HEK293 (cell line): ENCODE measurements at regions not wholly inside any gene's neighbourhood (a gene's known extent, or its start where the extent isn't known, plus 50 kb on each side); places are given as distances from the start of the nearest gene placed in this dataset.

Experiments
- CTCF ChIA-PET: fragments of 350-600 bp; formaldehyde crosslinking; extraction: SDS; loops from one replicate; lab custom pipeline; 2021; ENCODE audit warnings: antibody characterized with exemption; lab: Yijun Ruan, JAX
- POLR2A ChIA-PET: fragments of 300-600 bp; formaldehyde crosslinking; extraction: SDS; loops from one replicate; lab custom pipeline; 2020; ENCODE audit warnings: antibody characterized with exemption, inconsistent platforms; lab: Yijun Ruan, JAX
- H3K27ac ChIP-seq: fragments of 200-500 bp; sonication (Bioruptor generic); 2 replicates; pipeline ENCODE4 v1.5.1; 2014; ENCODE audit warnings: low read depth, low read length, control low read depth, inconsistent platforms; ENCODE audit errors: extremely low read depth
- H3K36me3 ChIP-seq, 2 experiments: fragments of 200-500 bp in 1 of 2; sonication (Bioruptor generic) in 1 of 2; 1 replicate in 1 of 2; 2 replicates in 1 of 2; pipeline ENCODE4 v1.5.1; 2014 to 2017; ENCODE audit warnings: inconsistent platforms in 2 of 2, low read length in 2 of 2; ENCODE audit not compliant: control insufficient read depth in 2 of 2, insufficient read depth in 1 of 2
- H3K4me1 ChIP-seq: fragments of 200-500 bp; sonication (Bioruptor generic); 2 replicates; pipeline ENCODE4 v1.5.1; 2014; ENCODE audit warnings: mild to moderate bottlenecking, low read length, inconsistent platforms; ENCODE audit not compliant: control insufficient read depth, insufficient read depth
- H3K4me3 ChIP-seq: 2 replicates; pipeline ENCODE4 v1.5.1; 2011; ENCODE audit warnings: low read depth, mild to moderate bottlenecking, control low read depth, low read length, moderate library complexity
- H3K9me3 ChIP-seq: fragments of 200-500 bp; sonication (Bioruptor generic); 2 replicates; pipeline ENCODE4 v1.5.1; 2014; ENCODE audit warnings: low read depth, low read length, inconsistent platforms; ENCODE audit not compliant: control insufficient read depth, insufficient read depth
- GLI4 ChIP-seq: fragments of 450-650 bp; formaldehyde crosslinking; IDR thresholded peaks from 2 replicates; pipeline ENCODE4 v1.5.1; 2016; ENCODE audit warnings: missing biosample characterization, missing genetic modification characterization
- ZNF174 ChIP-seq: fragments of 450-650 bp; formaldehyde crosslinking; IDR thresholded peaks from 2 replicates; pipeline ENCODE4 v1.5.0; 2017; ENCODE audit warnings: missing biosample characterization, mild to moderate bottlenecking, missing genetic modification characterization
- ZNF19 ChIP-seq: fragments of 450-650 bp; formaldehyde crosslinking; IDR thresholded peaks from 2 replicates; pipeline ENCODE4; 2016; ENCODE audit warnings: missing biosample characterization, missing genetic modification characterization, low read depth
- ZNF221 ChIP-seq: fragments of 450-650 bp; formaldehyde crosslinking; IDR thresholded peaks from 2 replicates; pipeline ENCODE4 v1.5.1; 2017; ENCODE audit warnings: missing biosample characterization, missing genetic modification characterization, borderline replicate concordance
- ZNF248 ChIP-seq: fragments of 450-650 bp; formaldehyde crosslinking; IDR thresholded peaks from 2 replicates; pipeline ENCODE4 v1.5.1; 2017; ENCODE audit warnings: missing biosample characterization, missing genetic modification characterization
- ZNF391 ChIP-seq: fragments of 450-650 bp; formaldehyde crosslinking; IDR thresholded peaks from 2 replicates; pipeline ENCODE4 v1.5.1; 2016; ENCODE audit warnings: low read depth, missing biosample characterization, missing genetic modification characterization, borderline replicate concordance
- ZNF404 ChIP-seq: fragments of 450-650 bp; formaldehyde crosslinking; IDR thresholded peaks from 2 replicates; pipeline ENCODE4 v1.5.1; 2017; ENCODE audit warnings: missing biosample characterization, missing genetic modification characterization
- ZNF549 ChIP-seq: fragments of 450-650 bp; IDR thresholded peaks from 2 replicates; pipeline ENCODE4 v1.5.1; 2018; ENCODE audit warnings: missing biosample characterization, missing genetic modification characterization, mild to moderate bottlenecking, inconsistent platforms, moderate library complexity
- ZNF623 ChIP-seq: fragments of 450-650 bp; formaldehyde crosslinking; IDR thresholded peaks from 2 replicates; pipeline ENCODE4 v1.5.1; 2016; ENCODE audit warnings: missing biosample characterization, missing genetic modification characterization
- ZNF658 ChIP-seq: fragments of 450-650 bp; formaldehyde crosslinking; IDR thresholded peaks from 2 replicates; pipeline ENCODE4; 2016; ENCODE audit warnings: missing biosample characterization, missing genetic modification characterization
- ZNF664 ChIP-seq: fragments of 450-650 bp; formaldehyde crosslinking; IDR thresholded peaks from 2 replicates; pipeline ENCODE4 v1.5.1; 2016; ENCODE audit warnings: missing biosample characterization, missing genetic modification characterization
- ZNF76 ChIP-seq: fragments of 450-650 bp; formaldehyde crosslinking; IDR thresholded peaks from 2 replicates; pipeline ENCODE4; 2016; ENCODE audit warnings: low read depth, missing biosample characterization, missing genetic modification characterization, borderline replicate concordance
- ZNF830 ChIP-seq: fragments of 450-650 bp; IDR thresholded peaks from 2 replicates; pipeline ENCODE4 v1.5.0; 2018; ENCODE audit warnings: missing biosample characterization, missing genetic modification characterization, low read depth, mild to moderate bottlenecking, moderate library complexity
- TF ChIP-seq, protein P1 (sequence below): fragments of 450-650 bp; formaldehyde crosslinking; IDR thresholded peaks from 2 replicates; pipeline ENCODE4 v1.5.1; 2016; ENCODE audit warnings: missing biosample characterization, missing genetic modification characterization
- TF ChIP-seq, protein P2 (sequence below): fragments of 450-650 bp; formaldehyde crosslinking; IDR thresholded peaks from 2 replicates; pipeline ENCODE4 v1.5.1; 2017; ENCODE audit warnings: missing biosample characterization, missing genetic modification characterization
- TF ChIP-seq, protein P3 (sequence below): fragments of 450-650 bp; IDR thresholded peaks from 2 replicates; pipeline ENCODE4 v1.5.1; 2018; ENCODE audit warnings: missing biosample characterization, mild to moderate bottlenecking, missing genetic modification characterization
- TF ChIP-seq, protein P4 (sequence below): fragments of 450-650 bp; formaldehyde crosslinking; IDR thresholded peaks from 2 replicates; pipeline ENCODE4 v1.5.1; 2016; ENCODE audit warnings: missing biosample characterization, missing genetic modification characterization, borderline replicate concordance
- TF ChIP-seq, protein P5 (sequence below): fragments of 450-650 bp; formaldehyde crosslinking; IDR thresholded peaks from 2 replicates; pipeline ENCODE4 v1.5.1; 2016; ENCODE audit warnings: missing biosample characterization, missing genetic modification characterization
- TF ChIP-seq, protein P6 (sequence below): fragments of 450-650 bp; formaldehyde crosslinking; IDR thresholded peaks from 2 replicates; pipeline ENCODE4 v1.5.1; 2016; ENCODE audit warnings: missing biosample characterization, missing genetic modification characterization, low read depth
- TF ChIP-seq, protein P7 (sequence below): fragments of 450-650 bp; formaldehyde crosslinking; IDR thresholded peaks from 2 replicates; pipeline ENCODE4 v1.5.1; 2016; ENCODE audit warnings: missing biosample characterization, missing genetic modification characterization, low read depth

DNA sequence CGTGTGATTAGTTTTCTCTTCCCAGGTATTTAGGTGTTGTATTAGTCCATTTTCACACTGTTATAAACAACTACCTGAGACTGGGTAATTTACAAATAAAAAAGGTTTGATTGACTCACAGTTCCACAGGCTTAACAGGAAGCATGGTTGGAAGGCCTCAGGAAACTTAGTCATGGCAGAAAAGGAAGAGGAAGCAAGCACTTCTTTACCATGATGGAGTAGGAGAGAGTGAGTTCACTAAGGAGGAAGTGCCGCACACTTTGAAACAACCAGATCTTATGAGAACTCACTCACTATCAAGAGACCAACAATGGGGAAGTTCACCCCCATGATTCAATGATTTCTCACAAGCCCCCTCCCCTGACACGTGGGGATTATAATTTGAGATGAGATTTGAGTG is 1343.7 kb upstream of the GOT2 start:
- Histone ChIP-seq H3K4me1 (no peaks in the 10 kb centered on the region), H3K36me3 (no peaks in the 10 kb centered on the region), H3K4me3 (no peak overlapping the region), H3K27ac (no peak overlapping the region), H3K9me3 (no peaks in the 10 kb centered on the region)
- TF ChIP-seq ZNF664 (tag by site-specific recombination) (no peak), ZNF830 (tag by site-specific recombination) (no peak), ZNF19 (tag by site-specific recombination) (no peak), ZNF623 (no peak), ZNF404 (tag by site-specific recombination) (no peak), ZNF76 (tag by site-specific recombination) (no peak), ZNF658 (tag by site-specific recombination) (no peak), ZNF549 (tag by site-specific recombination) (no peak), ZNF391 (no peak), ZNF174 (no peak), ZNF248 (tag by site-specific recombination) (no peak), GLI4 (tag by site-specific recombination) (no peak), ZNF221 (tag by site-specific recombination) (no peak)
- TF ChIP-seq, protein P1, sequence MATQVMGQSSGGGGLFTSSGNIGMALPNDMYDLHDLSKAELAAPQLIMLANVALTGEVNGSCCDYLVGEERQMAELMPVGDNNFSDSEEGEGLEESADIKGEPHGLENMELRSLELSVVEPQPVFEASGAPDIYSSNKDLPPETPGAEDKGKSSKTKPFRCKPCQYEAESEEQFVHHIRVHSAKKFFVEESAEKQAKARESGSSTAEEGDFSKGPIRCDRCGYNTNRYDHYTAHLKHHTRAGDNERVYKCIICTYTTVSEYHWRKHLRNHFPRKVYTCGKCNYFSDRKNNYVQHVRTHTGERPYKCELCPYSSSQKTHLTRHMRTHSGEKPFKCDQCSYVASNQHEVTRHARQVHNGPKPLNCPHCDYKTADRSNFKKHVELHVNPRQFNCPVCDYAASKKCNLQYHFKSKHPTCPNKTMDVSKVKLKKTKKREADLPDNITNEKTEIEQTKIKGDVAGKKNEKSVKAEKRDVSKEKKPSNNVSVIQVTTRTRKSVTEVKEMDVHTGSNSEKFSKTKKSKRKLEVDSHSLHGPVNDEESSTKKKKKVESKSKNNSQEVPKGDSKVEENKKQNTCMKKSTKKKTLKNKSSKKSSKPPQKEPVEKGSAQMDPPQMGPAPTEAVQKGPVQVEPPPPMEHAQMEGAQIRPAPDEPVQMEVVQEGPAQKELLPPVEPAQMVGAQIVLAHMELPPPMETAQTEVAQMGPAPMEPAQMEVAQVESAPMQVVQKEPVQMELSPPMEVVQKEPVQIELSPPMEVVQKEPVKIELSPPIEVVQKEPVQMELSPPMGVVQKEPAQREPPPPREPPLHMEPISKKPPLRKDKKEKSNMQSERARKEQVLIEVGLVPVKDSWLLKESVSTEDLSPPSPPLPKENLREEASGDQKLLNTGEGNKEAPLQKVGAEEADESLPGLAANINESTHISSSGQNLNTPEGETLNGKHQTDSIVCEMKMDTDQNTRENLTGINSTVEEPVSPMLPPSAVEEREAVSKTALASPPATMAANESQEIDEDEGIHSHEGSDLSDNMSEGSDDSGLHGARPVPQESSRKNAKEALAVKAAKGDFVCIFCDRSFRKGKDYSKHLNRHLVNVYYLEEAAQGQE (tag by site-specific recombination) = no peak
- TF ChIP-seq, protein P2, sequence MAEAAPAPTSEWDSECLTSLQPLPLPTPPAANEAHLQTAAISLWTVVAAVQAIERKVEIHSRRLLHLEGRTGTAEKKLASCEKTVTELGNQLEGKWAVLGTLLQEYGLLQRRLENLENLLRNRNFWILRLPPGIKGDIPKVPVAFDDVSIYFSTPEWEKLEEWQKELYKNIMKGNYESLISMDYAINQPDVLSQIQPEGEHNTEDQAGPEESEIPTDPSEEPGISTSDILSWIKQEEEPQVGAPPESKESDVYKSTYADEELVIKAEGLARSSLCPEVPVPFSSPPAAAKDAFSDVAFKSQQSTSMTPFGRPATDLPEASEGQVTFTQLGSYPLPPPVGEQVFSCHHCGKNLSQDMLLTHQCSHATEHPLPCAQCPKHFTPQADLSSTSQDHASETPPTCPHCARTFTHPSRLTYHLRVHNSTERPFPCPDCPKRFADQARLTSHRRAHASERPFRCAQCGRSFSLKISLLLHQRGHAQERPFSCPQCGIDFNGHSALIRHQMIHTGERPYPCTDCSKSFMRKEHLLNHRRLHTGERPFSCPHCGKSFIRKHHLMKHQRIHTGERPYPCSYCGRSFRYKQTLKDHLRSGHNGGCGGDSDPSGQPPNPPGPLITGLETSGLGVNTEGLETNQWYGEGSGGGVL (tag by site-specific recombination) = no peak
- TF ChIP-seq, protein P3, sequence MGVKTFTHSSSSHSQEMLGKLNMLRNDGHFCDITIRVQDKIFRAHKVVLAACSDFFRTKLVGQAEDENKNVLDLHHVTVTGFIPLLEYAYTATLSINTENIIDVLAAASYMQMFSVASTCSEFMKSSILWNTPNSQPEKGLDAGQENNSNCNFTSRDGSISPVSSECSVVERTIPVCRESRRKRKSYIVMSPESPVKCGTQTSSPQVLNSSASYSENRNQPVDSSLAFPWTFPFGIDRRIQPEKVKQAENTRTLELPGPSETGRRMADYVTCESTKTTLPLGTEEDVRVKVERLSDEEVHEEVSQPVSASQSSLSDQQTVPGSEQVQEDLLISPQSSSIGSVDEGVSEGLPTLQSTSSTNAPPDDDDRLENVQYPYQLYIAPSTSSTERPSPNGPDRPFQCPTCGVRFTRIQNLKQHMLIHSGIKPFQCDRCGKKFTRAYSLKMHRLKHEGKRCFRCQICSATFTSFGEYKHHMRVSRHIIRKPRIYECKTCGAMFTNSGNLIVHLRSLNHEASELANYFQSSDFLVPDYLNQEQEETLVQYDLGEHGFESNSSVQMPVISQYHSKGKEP = no peak
- TF ChIP-seq, protein P4, sequence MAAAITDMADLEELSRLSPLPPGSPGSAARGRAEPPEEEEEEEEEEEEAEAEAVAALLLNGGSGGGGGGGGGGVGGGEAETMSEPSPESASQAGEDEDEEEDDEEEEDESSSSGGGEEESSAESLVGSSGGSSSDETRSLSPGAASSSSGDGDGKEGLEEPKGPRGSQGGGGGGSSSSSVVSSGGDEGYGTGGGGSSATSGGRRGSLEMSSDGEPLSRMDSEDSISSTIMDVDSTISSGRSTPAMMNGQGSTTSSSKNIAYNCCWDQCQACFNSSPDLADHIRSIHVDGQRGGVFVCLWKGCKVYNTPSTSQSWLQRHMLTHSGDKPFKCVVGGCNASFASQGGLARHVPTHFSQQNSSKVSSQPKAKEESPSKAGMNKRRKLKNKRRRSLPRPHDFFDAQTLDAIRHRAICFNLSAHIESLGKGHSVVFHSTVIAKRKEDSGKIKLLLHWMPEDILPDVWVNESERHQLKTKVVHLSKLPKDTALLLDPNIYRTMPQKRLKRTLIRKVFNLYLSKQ (tag by site-specific recombination) = no peak
- TF ChIP-seq, protein P5, sequence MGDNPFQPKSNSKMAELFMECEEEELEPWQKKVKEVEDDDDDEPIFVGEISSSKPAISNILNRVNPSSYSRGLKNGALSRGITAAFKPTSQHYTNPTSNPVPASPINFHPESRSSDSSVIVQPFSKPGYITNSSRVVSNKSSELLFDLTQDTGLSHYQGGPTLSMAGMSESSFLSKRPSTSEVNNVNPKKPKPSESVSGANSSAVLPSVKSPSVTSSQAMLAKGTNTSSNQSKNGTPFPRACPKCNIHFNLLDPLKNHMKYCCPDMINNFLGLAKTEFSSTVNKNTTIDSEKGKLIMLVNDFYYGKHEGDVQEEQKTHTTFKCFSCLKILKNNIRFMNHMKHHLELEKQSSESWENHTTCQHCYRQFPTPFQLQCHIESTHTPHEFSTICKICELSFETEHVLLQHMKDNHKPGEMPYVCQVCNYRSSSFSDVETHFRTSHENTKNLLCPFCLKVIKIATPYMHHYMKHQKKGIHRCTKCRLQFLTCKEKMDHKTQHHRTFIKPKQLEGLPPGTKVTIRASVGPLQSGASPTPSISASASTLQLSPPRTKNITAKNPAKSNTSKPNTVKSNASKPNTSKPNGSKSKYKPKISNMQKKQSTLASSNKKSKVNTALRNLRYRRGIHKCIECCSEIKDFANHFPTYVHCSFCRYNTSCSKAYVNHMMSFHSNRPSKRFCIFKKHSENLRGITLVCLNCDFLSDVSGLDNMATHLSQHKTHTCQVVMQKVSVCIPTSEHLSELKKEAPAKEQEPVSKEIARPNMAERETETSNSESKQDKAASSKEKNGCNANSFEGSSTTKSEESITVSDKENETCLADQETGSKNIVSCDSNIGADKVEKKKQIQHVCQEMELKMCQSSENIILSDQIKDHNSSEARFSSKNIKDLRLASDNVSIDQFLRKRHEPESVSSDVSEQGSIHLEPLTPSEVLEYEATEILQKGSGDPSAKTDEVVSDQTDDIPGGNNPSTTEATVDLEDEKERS (tag by site-specific recombination) = no peak
- TF ChIP-seq, protein P6, sequence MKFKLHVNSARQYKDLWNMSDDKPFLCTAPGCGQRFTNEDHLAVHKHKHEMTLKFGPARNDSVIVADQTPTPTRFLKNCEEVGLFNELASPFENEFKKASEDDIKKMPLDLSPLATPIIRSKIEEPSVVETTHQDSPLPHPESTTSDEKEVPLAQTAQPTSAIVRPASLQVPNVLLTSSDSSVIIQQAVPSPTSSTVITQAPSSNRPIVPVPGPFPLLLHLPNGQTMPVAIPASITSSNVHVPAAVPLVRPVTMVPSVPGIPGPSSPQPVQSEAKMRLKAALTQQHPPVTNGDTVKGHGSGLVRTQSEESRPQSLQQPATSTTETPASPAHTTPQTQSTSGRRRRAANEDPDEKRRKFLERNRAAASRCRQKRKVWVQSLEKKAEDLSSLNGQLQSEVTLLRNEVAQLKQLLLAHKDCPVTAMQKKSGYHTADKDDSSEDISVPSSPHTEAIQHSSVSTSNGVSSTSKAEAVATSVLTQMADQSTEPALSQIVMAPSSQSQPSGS (tag by site-specific recombination) = no peak
- TF ChIP-seq, protein P7, sequence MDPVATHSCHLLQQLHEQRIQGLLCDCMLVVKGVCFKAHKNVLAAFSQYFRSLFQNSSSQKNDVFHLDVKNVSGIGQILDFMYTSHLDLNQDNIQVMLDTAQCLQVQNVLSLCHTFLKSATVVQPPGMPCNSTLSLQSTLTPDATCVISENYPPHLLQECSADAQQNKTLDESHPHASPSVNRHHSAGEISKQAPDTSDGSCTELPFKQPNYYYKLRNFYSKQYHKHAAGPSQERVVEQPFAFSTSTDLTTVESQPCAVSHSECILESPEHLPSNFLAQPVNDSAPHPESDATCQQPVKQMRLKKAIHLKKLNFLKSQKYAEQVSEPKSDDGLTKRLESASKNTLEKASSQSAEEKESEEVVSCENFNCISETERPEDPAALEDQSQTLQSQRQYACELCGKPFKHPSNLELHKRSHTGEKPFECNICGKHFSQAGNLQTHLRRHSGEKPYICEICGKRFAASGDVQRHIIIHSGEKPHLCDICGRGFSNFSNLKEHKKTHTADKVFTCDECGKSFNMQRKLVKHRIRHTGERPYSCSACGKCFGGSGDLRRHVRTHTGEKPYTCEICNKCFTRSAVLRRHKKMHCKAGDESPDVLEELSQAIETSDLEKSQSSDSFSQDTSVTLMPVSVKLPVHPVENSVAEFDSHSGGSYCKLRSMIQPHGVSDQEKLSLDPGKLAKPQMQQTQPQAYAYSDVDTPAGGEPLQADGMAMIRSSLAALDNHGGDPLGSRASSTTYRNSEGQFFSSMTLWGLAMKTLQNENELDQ (tag by site-specific recombination) = no peak
- CTCF ChIA-PET = no interaction called here
- POLR2A ChIA-PET = no interaction called here
